Activated naive CD4-positive, alpha-beta T cell treated with Interleukin-2 at 50 U/mL for 16 hours (primary cell): ENCODE measurements at regions not wholly inside any gene's neighbourhood (a gene's known extent, or its start where the extent isn't known, plus 50 kb on each side); places are given as distances from the start of the nearest gene placed in this dataset.
"Not testable (repeated sequence)": the region's sequence is repeated elsewhere in the genome, so short reads cannot be mapped to it uniquely, and the experiment has no call there.

Source experiments
- DNase-seq: peaks from one replicate; pipeline ENCODE4 v3.0.0-alpha.2; 2020

- DNase-seq = no peak
Measured at GRCh38 chr1:185393205-185393604, 76.2 kb upstream of the IVNS1ABP start.

GRCh38 chr1:185388815-185389214, 71.8 kb upstream of the IVNS1ABP start:
- DNase-seq = no peak

GRCh38 chr1:185388346-185388745, 71.3 kb upstream of the IVNS1ABP start:
- DNase-seq = no peak

- no peak for DNase-seq
Measured at GRCh38 chr1:185385991-185386390, 68.9 kb upstream of the IVNS1ABP start.

- DNase-seq = not testable (repeated sequence)
Measured at GRCh38 chr1:185383805-185384204, 66.8 kb upstream of the IVNS1ABP start.

- DNase-seq = no peak
Measured at GRCh38 chr1:185377831-185378230, 60.8 kb upstream of the IVNS1ABP start.

GRCh38 chr1:185376840-185377635, 60.0 kb upstream of the IVNS1ABP start:
- no peak for DNase-seq

GRCh38 chr1:185376288-185376687, 59.2 kb upstream of the IVNS1ABP start:
- no peak for DNase-seq

- no peak for DNase-seq
Measured at GRCh38 chr1:185375583-185375982, 58.5 kb upstream of the IVNS1ABP start.

- DNase-seq = no peak
Measured at GRCh38 chr1:185373813-185374529, 56.9 kb upstream of the IVNS1ABP start.

GRCh38 chr1:185369786-185370185, 52.7 kb upstream of the IVNS1ABP start:
- DNase-seq = no peak

- DNase-seq = no peak
Measured at GRCh38 chr1:185368913-185369491, 52.0 kb upstream of the IVNS1ABP start.

- DNase-seq = no peak
Measured at GRCh38 chr1:185368313-185368855, 51.3 kb upstream of the IVNS1ABP start.

GRCh38 chr1:185367218-185367617, 50.2 kb upstream of the IVNS1ABP start:
- DNase-seq = no peak
